DOHH2 (cell line): ENCODE measurements at regions not wholly inside any gene's neighbourhood (a gene's known extent, or its start where the extent isn't known, plus 50 kb on each side); places are given as distances from the start of the nearest gene placed in this dataset.

Experiments used
- H3F3A ChIP-seq: fragments of 200-600 bp; sonication (generic), shearing (Covaris generic); 2 replicates; pipeline ENCODE4 v1.6.0; 2016; ENCODE audit warnings: antibody characterized with exemption, mild to moderate bottlenecking; ENCODE audit not compliant: control insufficient read depth, insufficient read depth
- H3K27ac ChIP-seq: fragments of 200-600 bp; sonication (generic); 2 replicates; pipeline ENCODE4 v1.5.1; 2014; ENCODE audit warnings: low read depth, mild to moderate bottlenecking, low read length, moderate library complexity
- H3K27me3 ChIP-seq: fragments of 200-600 bp; sonication (generic); 2 replicates; pipeline ENCODE4 v1.6.1; 2014; ENCODE audit warnings: mild to moderate bottlenecking, low read length, mixed read lengths; ENCODE audit not compliant: control insufficient read depth
- H3K36me3 ChIP-seq: fragments of 200-600 bp; sonication (generic); 2 replicates; pipeline ENCODE4 v1.6.1; 2014; ENCODE audit warnings: mild to moderate bottlenecking, low read length, moderate library complexity, mixed read lengths; ENCODE audit not compliant: control insufficient read depth
- H3K4me1 ChIP-seq: fragments of 200-600 bp; sonication (generic); 2 replicates; pipeline ENCODE4 v1.6.1; 2014; ENCODE audit warnings: mild to moderate bottlenecking, low read length, mixed read lengths; ENCODE audit not compliant: control insufficient read depth
- H3K4me2 ChIP-seq: fragments of 200-600 bp; sonication (generic); 2 replicates; pipeline ENCODE4 v1.6.0; 2014; ENCODE audit warnings: mild to moderate bottlenecking, low read length, moderate library complexity
- H3K4me3 ChIP-seq: fragments of 200-600 bp; sonication (generic); 2 replicates; pipeline ENCODE4 v1.5.1; 2014; ENCODE audit warnings: mild to moderate bottlenecking, low read length, mixed read lengths
- H3K79me2 ChIP-seq: fragments of 200-600 bp; sonication (generic); 2 replicates; pipeline ENCODE4 v1.6.1; 2014; ENCODE audit warnings: mild to moderate bottlenecking, low read length, mixed read lengths; ENCODE audit not compliant: control insufficient read depth
- H3K9me2 ChIP-seq: fragments of 200-600 bp; sonication (generic); replicated peaks from 2 replicates; pipeline ENCODE4 v1.6.1; 2014; ENCODE audit warnings: mild to moderate bottlenecking, low read length, mixed read lengths; ENCODE audit not compliant: control insufficient read depth
- H3K9me3 ChIP-seq: fragments of 200-600 bp; sonication (generic); 2 replicates; pipeline ENCODE4 v1.6.1; 2014; ENCODE audit warnings: antibody characterized with exemption, low read length, mixed read lengths; ENCODE audit not compliant: control insufficient read depth, insufficient read depth
- H4K20me1 ChIP-seq: fragments of 200-600 bp; sonication (generic); 2 replicates; pipeline ENCODE4 v1.6.0; 2014; ENCODE audit warnings: low read depth, mild to moderate bottlenecking, antibody characterized with exemption, low read length, moderate library complexity; ENCODE audit not compliant: control insufficient read depth, insufficient read depth
- EZH2phosphoT487 ChIP-seq: fragments of 200-600 bp; sonication (generic); IDR thresholded peaks from 2 replicates; pipeline ENCODE4 v1.6.1; 2017; ENCODE audit warnings: borderline replicate concordance, mild to moderate bottlenecking, antibody characterized with exemption, low read length, moderate library complexity, mixed read lengths
- TF ChIP-seq, protein P1 (sequence below): fragments of 200-600 bp; sonication (generic); IDR thresholded peaks from one replicate; pipeline ENCODE4 v1.5.1; 2014; ENCODE audit warnings: antibody characterized with exemption, mild to moderate bottlenecking, low read depth, low read length; ENCODE audit not compliant: poor library complexity, severe bottlenecking

- no peak for TF ChIP-seq EZH2phosphoT487
- TF ChIP-seq, protein P1, sequence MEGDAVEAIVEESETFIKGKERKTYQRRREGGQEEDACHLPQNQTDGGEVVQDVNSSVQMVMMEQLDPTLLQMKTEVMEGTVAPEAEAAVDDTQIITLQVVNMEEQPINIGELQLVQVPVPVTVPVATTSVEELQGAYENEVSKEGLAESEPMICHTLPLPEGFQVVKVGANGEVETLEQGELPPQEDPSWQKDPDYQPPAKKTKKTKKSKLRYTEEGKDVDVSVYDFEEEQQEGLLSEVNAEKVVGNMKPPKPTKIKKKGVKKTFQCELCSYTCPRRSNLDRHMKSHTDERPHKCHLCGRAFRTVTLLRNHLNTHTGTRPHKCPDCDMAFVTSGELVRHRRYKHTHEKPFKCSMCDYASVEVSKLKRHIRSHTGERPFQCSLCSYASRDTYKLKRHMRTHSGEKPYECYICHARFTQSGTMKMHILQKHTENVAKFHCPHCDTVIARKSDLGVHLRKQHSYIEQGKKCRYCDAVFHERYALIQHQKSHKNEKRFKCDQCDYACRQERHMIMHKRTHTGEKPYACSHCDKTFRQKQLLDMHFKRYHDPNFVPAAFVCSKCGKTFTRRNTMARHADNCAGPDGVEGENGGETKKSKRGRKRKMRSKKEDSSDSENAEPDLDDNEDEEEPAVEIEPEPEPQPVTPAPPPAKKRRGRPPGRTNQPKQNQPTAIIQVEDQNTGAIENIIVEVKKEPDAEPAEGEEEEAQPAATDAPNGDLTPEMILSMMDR, result no peak
- no peaks in the 10 kb centered on the region for H3K9me3 ChIP-seq
Measured at GRCh38 chr5:4487581-4487980, 652.5 kb upstream of the ADAMTS16 start.

DNA sequence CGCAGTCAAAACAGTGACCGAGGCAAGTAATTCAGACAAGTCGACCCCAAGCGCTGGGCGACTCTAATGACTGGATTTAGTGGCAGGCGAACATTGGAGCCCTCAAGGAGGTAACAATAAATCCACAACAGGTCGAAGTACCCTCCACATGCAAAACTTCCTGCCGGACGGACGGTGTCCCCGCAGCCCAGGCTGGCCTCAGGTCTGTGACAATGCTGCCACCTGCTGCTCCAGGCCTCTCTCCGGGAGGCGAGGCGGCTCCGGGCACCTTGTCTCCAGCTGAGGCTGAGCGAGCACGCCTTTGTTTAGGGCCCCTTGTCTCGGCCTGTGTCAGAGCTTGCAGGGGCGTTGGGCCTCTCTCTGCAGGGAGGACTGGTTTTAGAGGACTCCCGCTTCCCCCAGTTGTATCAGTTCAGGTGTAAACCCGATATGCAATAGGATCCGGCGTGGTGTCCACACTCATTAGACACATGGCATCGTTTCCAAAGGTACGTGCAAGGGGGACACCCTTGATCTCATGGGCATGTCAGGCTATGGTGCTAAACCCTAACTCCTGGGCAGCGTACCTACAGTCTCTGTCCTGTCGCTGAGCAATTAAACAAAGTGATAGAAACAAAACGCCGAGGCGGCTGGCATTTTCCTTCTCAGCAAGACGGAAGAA lies 628.0 kb upstream of the ADAMTS16 start:
- H4K20me1 ChIP-seq, result no peaks in the 10 kb centered on the region

More at GRCh38 chr5:4487581-4487980, 652.5 kb upstream of the ADAMTS16 start:
- H3K36me3 ChIP-seq, result no peaks in the 10 kb centered on the region
- no peaks in the 10 kb centered on the region for H3K4me1 ChIP-seq
- H4K20me1 ChIP-seq, result no peaks in the 10 kb centered on the region
- no peak overlapping the region for H3K4me3 ChIP-seq
- no peaks in the 10 kb centered on the region for H3F3A ChIP-seq
- H3K9me2 ChIP-seq, result no peaks in the 10 kb centered on the region
- no peaks in the 10 kb centered on the region for H3K27me3 ChIP-seq
- no peak overlapping the region for H3K4me2 ChIP-seq
- no peak overlapping the region for H3K27ac ChIP-seq
- no peaks in the 10 kb centered on the region for H3K79me2 ChIP-seq

DNA sequence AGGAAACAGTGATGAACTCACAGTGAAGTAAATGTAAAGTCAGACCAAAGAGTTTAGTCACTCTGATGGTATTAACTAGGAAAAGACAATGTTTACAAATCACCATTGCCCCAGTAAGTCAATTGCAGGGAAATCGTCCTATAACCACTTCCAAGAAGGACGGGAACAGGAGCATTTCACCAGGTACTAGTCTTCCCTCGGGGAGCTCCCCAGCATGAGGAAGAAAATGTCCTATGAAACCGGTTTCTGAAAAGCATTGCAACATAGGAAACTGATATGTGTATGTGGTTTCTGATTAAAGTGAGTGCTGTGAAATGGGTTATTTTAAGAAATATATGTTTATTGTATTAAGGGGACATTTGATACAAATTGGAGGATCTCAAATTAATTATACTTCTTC lies 626.7 kb upstream of the ADAMTS16 start:
- Histone ChIP-seq H3K27me3 (no peaks in the 10 kb centered on the region), H3K27ac (no peak overlapping the region), H3K36me3 (no peaks in the 10 kb centered on the region), H3K4me1 (no peaks in the 10 kb centered on the region), H4K20me1 (no peaks in the 10 kb centered on the region), H3K4me2 (no peak overlapping the region), H3K79me2 (no peaks in the 10 kb centered on the region), H3K9me2 (no peaks in the 10 kb centered on the region), H3F3A (no peaks in the 10 kb centered on the region), H3K4me3 (no peak overlapping the region), H3K9me3 (no peaks in the 10 kb centered on the region; the same call in 1 of the 2 replicates)
- TF ChIP-seq, protein P1, result no peak
- no peak for TF ChIP-seq EZH2phosphoT487

More for the DNA sequence above, 628.0 kb upstream of the ADAMTS16 start:
- Histone ChIP-seq H3K27ac (no peak overlapping the region), H3K79me2 (no peaks in the 10 kb centered on the region), H3K9me2 (no peaks in the 10 kb centered on the region), H3K4me2 (no peak overlapping the region), H3K9me3 (no peaks in the 10 kb centered on the region; the same call in 1 of the 2 replicates), H3K27me3 (no peaks in the 10 kb centered on the region), H3K4me1 (no peaks in the 10 kb centered on the region), H3K36me3 (no peaks in the 10 kb centered on the region), H3F3A (no peaks in the 10 kb centered on the region), H3K4me3 (no peak overlapping the region)
- TF ChIP-seq, protein P1, result no peak
- no peak for TF ChIP-seq EZH2phosphoT487
